ENCODE measurements at regions not wholly inside any gene's neighbourhood (a gene's known extent, or its start where the extent isn't known, plus 50 kb on each side); places are given as distances from the start of the nearest gene placed in this dataset.

GRCh38 chr4:187176261-187176910 is 452.7 kb upstream of the FAT1 start:
- H3K9ac ChIP-seq (ENCODE audit: insufficient read depth, low read length, poor library complexity, severe bottlenecking): no peak overlapping the region
- no peak overlapping the region for H3K27ac Mint-ChIP-seq

GRCh38 chr4:187178084-187178483 is 454.4 kb upstream of the FAT1 start:
- no peaks in the 10 kb centered on the region for H3K36me3 ChIP-seq (replicated peaks in 1 of 2; ENCODE audit: control insufficient read depth in 1 of 2, insufficient read depth in 2 of 2, low read length in 2 of 2)
- peaks cover 0 to 5% of the 10 kb centered on the region in 2 donors for H3K9me3 ChIP-seq (replicated peaks in 1 of 2; ENCODE audit: control insufficient read depth in 1 of 2, insufficient read depth in 1 of 2, low read length in 2 of 2)
- no peaks in the 10 kb centered on the region for H4K20me1 ChIP-seq (ENCODE audit: insufficient read depth, low read length)
- no peaks in the 10 kb centered on the region for H3K4me1 Mint-ChIP-seq
- H3K4me2 ChIP-seq (replicated peaks; ENCODE audit: extremely low read depth, low read length, poor library complexity, severe bottlenecking): no peak overlapping the region
- intact Hi-C loops (cut with micrococcal nuclease): no loop called here
- TF ChIP-seq CTCF (IDR thresholded peaks at IDR 0.05): no peak
- H3K27ac Mint-ChIP-seq: no peak overlapping the region
- H3K9ac ChIP-seq (ENCODE audit: insufficient read depth, low read length, poor library complexity, severe bottlenecking): no peak overlapping the region
- H3K27me3 Mint-ChIP-seq (ENCODE audit: low read depth in 3 of 3): peaks cover 0 to 3% (median 0%) of the 10 kb centered on the region in 3 donors
- WGBS (ENCODE audit: insufficient coverage): 61% methylated on average over 4 of the region's 6 CpGs
- peaks cover 0 to 7% (median 0%) of the 10 kb centered on the region in 7 donors for H3K9me3 Mint-ChIP-seq
- no peaks in the 10 kb centered on the region for H3K36me3 Mint-ChIP-seq
- no peak overlapping the region for H2AFZ ChIP-seq (ENCODE audit: insufficient read depth, low read depth, low read length, poor library complexity, severe bottlenecking)
- H3K79me2 ChIP-seq (ENCODE audit: insufficient read depth, low read length): no peaks in the 10 kb centered on the region
- H3K4me3 Mint-ChIP-seq: no peak overlapping the region
- no peak for DNase-seq
- no peak overlapping the region for H3K4me3 ChIP-seq (replicated peaks in 1 of 3; ENCODE audit: low read depth in 2 of 3, low read length in 3 of 3)
- H3K27me3 ChIP-seq (ENCODE audit: control insufficient read depth in 2 of 2, insufficient read depth in 2 of 2, low read length in 2 of 2): no peaks in the 10 kb centered on the region
- no peak overlapping the region for H3K27ac ChIP-seq (ENCODE audit: low read depth in 1 of 2, low read length in 2 of 2)
- no peaks in the 10 kb centered on the region for H3K4me1 ChIP-seq (ENCODE audit: control insufficient read depth in 1 of 2, insufficient read depth in 2 of 2, low read length in 2 of 2)

More at GRCh38 chr4:187176261-187176910, 452.7 kb upstream of the FAT1 start:
- no peak overlapping the region for H2AFZ ChIP-seq (ENCODE audit: insufficient read depth, low read depth, low read length, poor library complexity, severe bottlenecking)
- H3K4me1 Mint-ChIP-seq: no peaks in the 10 kb centered on the region
- H3K27ac ChIP-seq (ENCODE audit: low read depth in 1 of 2, low read length in 2 of 2): no peak overlapping the region
- no peaks in the 10 kb centered on the region for H3K79me2 ChIP-seq (ENCODE audit: insufficient read depth, low read length)
- intact Hi-C loops (cut with micrococcal nuclease): no loop called here
- WGBS (ENCODE audit: insufficient coverage): 94% methylated on average over 21 of the region's 24 CpGs
- no peak for DNase-seq
- peaks cover 0 to 13% (median 3%) of the 10 kb centered on the region in 7 donors for H3K9me3 Mint-ChIP-seq
- peaks cover 0 to 3% (median 0%) of the 10 kb centered on the region in 3 donors for H3K27me3 Mint-ChIP-seq (ENCODE audit: low read depth in 3 of 3)
- H3K36me3 ChIP-seq (replicated peaks in 1 of 2; ENCODE audit: control insufficient read depth in 1 of 2, insufficient read depth in 2 of 2, low read length in 2 of 2): no peaks in the 10 kb centered on the region
- H3K4me3 Mint-ChIP-seq: no peak overlapping the region
- no peaks in the 10 kb centered on the region for H3K36me3 Mint-ChIP-seq
- H3K4me1 ChIP-seq (ENCODE audit: control insufficient read depth in 1 of 2, insufficient read depth in 2 of 2, low read length in 2 of 2): no peaks in the 10 kb centered on the region
- no peak overlapping the region for H3K4me3 ChIP-seq (replicated peaks in 1 of 3; ENCODE audit: low read depth in 2 of 3, low read length in 3 of 3)
- no peak overlapping the region for H3K4me2 ChIP-seq (replicated peaks; ENCODE audit: extremely low read depth, low read length, poor library complexity, severe bottlenecking)
- no peak for TF ChIP-seq CTCF (IDR thresholded peaks at IDR 0.05)
- no peaks in the 10 kb centered on the region for H3K27me3 ChIP-seq (ENCODE audit: control insufficient read depth in 2 of 2, insufficient read depth in 2 of 2, low read length in 2 of 2)
- no peaks in the 10 kb centered on the region for H4K20me1 ChIP-seq (ENCODE audit: insufficient read depth, low read length)
- peaks cover 0 to 5% of the 10 kb centered on the region in 2 donors for H3K9me3 ChIP-seq (replicated peaks in 1 of 2; ENCODE audit: control insufficient read depth in 1 of 2, insufficient read depth in 1 of 2, low read length in 2 of 2)
